Stimulated activated CD8-positive, alpha-beta memory T cell treated with anti-CD3 and anti-CD28 coated beads, Interleukin-4, amount 100 ng/mL, for 48 hours (primary cell): ENCODE measurements at regions not wholly inside any gene's neighbourhood (a gene's known extent, or its start where the extent isn't known, plus 50 kb on each side); places are given as distances from the start of the nearest gene placed in this dataset.
"Not testable (repeated sequence)": the region's sequence is repeated elsewhere in the genome, so short reads cannot be mapped to it uniquely, and the experiment has no call there.

ENCODE experiments used
- DNase-seq: peaks from one replicate; pipeline ENCODE4 v3.0.0-alpha.2; 2020

- DNase-seq = no peak
These were observed 181.6 kb upstream of the RASGRP1 start for GRCh38 chr15:38746211-38746610.

- no peak for DNase-seq
These were observed 184.1 kb upstream of the RASGRP1 start for GRCh38 chr15:38748710-38749109.

- no peak for DNase-seq
These were observed 186.2 kb upstream of the RASGRP1 start for GRCh38 chr15:38750786-38751185.

- no peak for DNase-seq
These were observed 191.1 kb upstream of the RASGRP1 start for GRCh38 chr15:38755718-38756117.

- no peak for DNase-seq
These were observed 191.8 kb upstream of the RASGRP1 start for GRCh38 chr15:38756441-38756840.

GRCh38 chr15:38758043-38758442 is 193.4 kb upstream of the RASGRP1 start:
- no peak for DNase-seq

GRCh38 chr15:38761681-38762080 is 197.1 kb upstream of the RASGRP1 start:
- no peak for DNase-seq

GRCh38 chr15:38768970-38769369 is 204.4 kb upstream of the RASGRP1 start:
- no peak for DNase-seq

GRCh38 chr15:38769492-38769891 is 204.9 kb upstream of the RASGRP1 start:
- no peak for DNase-seq

GRCh38 chr15:38774076-38774475 is 209.5 kb upstream of the RASGRP1 start:
- DNase-seq = not testable (repeated sequence)

- no peak for DNase-seq
These were observed 216.6 kb upstream of the RASGRP1 start for GRCh38 chr15:38781196-38781595.

- DNase-seq = no peak
These were observed 217.5 kb upstream of the RASGRP1 start for GRCh38 chr15:38782156-38782555.

GRCh38 chr15:38788918-38789317 is 224.3 kb upstream of the RASGRP1 start:
- DNase-seq = no peak

GRCh38 chr15:38789566-38789965 is 225.0 kb upstream of the RASGRP1 start:
- DNase-seq = no peak

- no peak for DNase-seq
These were observed 228.7 kb upstream of the RASGRP1 start for GRCh38 chr15:38793206-38793810.

- DNase-seq = no peak
These were observed 231.0 kb upstream of the RASGRP1 start for GRCh38 chr15:38795471-38796245.

GRCh38 chr15:38796589-38796988 is 232.0 kb upstream of the RASGRP1 start:
- DNase-seq = no peak

GRCh38 chr15:38797506-38797905 is 232.9 kb upstream of the RASGRP1 start:
- DNase-seq = not testable (repeated sequence)

- not testable (repeated sequence) for DNase-seq
These were observed 234.6 kb upstream of the RASGRP1 start for GRCh38 chr15:38799202-38799601.

- DNase-seq = no peak
These were observed 245.0 kb upstream of the RASGRP1 start for GRCh38 chr15:38809621-38810020.

GRCh38 chr15:38810686-38811085 is 246.1 kb upstream of the RASGRP1 start:
- DNase-seq = no peak

- not testable (repeated sequence) for DNase-seq
These were observed 249.6 kb upstream of the RASGRP1 start for GRCh38 chr15:38814254-38814653.

- DNase-seq = no peak
These were observed 250.3 kb upstream of the RASGRP1 start for GRCh38 chr15:38814891-38815290.

- DNase-seq = peak; percentile 93
These were observed 253.0 kb upstream of the RASGRP1 start for GRCh38 chr15:38817427-38818156.
